Activated CD4-positive, alpha-beta T cell treated with anti-CD3 and anti-CD28 coated beads, Interleukin-2, Interleukin-4, amounts not matched to agents 100 ng/mL and 50 ng/mL, durations not matched to agents 16 hours and 8 hours (primary cell): ENCODE measurements at regions not wholly inside any gene's neighbourhood (a gene's known extent, or its start where the extent isn't known, plus 50 kb on each side); places are given as distances from the start of the nearest gene placed in this dataset.

Experiments
- DNase-seq: peaks from one replicate; pipeline ENCODE4 v3.0.0-alpha.2; 2020; ENCODE audit warnings: low spot score

GRCh38 chr14:26996246-26996645 is 398.4 kb upstream of the NOVA1 start:
- no peak for DNase-seq

GRCh38 chr14:27002179-27002578 is 404.3 kb upstream of the NOVA1 start:
- DNase-seq: no peak

- DNase-seq: no peak
Measured at GRCh38 chr14:27006570-27006969, 408.7 kb upstream of the NOVA1 start.

GRCh38 chr14:27008187-27008586 is 410.4 kb upstream of the NOVA1 start:
- DNase-seq: no peak

GRCh38 chr14:27012641-27013040 is 414.8 kb upstream of the NOVA1 start:
- DNase-seq: no peak

- no peak for DNase-seq
Measured at GRCh38 chr14:27013678-27014077, 415.8 kb upstream of the NOVA1 start.

GRCh38 chr14:27015065-27015464 is 417.2 kb upstream of the NOVA1 start:
- no peak for DNase-seq

GRCh38 chr14:27025648-27026047 is 427.8 kb upstream of the NOVA1 start:
- no peak for DNase-seq

GRCh38 chr14:27026097-27026496 is 428.3 kb upstream of the NOVA1 start:
- DNase-seq: no peak

GRCh38 chr14:27040552-27040951 is 442.7 kb upstream of the NOVA1 start:
- no peak for DNase-seq

GRCh38 chr14:27049701-27050100 is 451.9 kb upstream of the NOVA1 start:
- DNase-seq: no peak

- no peak for DNase-seq
Measured at GRCh38 chr14:27050208-27050607, 452.4 kb upstream of the NOVA1 start.

GRCh38 chr14:27056586-27056985 is 458.8 kb upstream of the NOVA1 start:
- DNase-seq: no peak

- no peak for DNase-seq
Measured at GRCh38 chr14:27061299-27061698, 463.5 kb upstream of the NOVA1 start.

- no peak for DNase-seq
Measured at GRCh38 chr14:27063959-27064358, 466.1 kb upstream of the NOVA1 start.

GRCh38 chr14:27065886-27066285 is 468.1 kb upstream of the NOVA1 start:
- no peak for DNase-seq

GRCh38 chr14:27067961-27068360 is 470.1 kb upstream of the NOVA1 start:
- no peak for DNase-seq

- no peak for DNase-seq
Measured at GRCh38 chr14:27072589-27072988, 474.8 kb upstream of the NOVA1 start.

GRCh38 chr14:27075503-27075902 is 477.7 kb upstream of the NOVA1 start:
- DNase-seq: no peak

GRCh38 chr14:27077214-27077613 is 479.4 kb upstream of the NOVA1 start:
- DNase-seq: no peak

GRCh38 chr14:27077710-27078109 is 479.9 kb upstream of the NOVA1 start:
- no peak for DNase-seq

- no peak for DNase-seq
Measured at GRCh38 chr14:27078191-27078590, 480.4 kb upstream of the NOVA1 start.

GRCh38 chr14:27079716-27080115 is 481.9 kb upstream of the NOVA1 start:
- DNase-seq: no peak

- DNase-seq: no peak
Measured at GRCh38 chr14:27085500-27085899, 487.7 kb upstream of the NOVA1 start.

GRCh38 chr14:27090716-27091115 is 492.9 kb upstream of the NOVA1 start:
- no peak for DNase-seq
